ENCODE measurements at regions not wholly inside any gene's neighbourhood (a gene's known extent, or its start where the extent isn't known, plus 50 kb on each side); places are given as distances from the start of the nearest gene placed in this dataset.

GRCh38 chr2:81412681-81413080, 1108.1 kb upstream of the LRRTM1 start:
- H3K27me3 ChIP-seq (ENCODE audit: control insufficient read depth, insufficient read depth, low read length) = no peaks in the 10 kb centered on the region
- TF ChIP-seq CTCF (conservative IDR thresholded peaks at IDR 0.05 in 1 of 2, IDR thresholded peaks at IDR 0.05 in 1 of 2; ENCODE audit: low read depth in 1 of 2, low read length in 2 of 2) (no peak), EZH2 (IDR thresholded peaks at IDR 0.05; ENCODE audit: low read length, missing control alignments) (no peak)
- DNase-seq (ENCODE audit: low read depth in 2 of 2) = peak in 1 of 2 donors; percentile 28
- no peak overlapping the region for H3K4me2 ChIP-seq (ENCODE audit: extremely low read depth, insufficient read depth, low read length)
- no peaks in the 10 kb centered on the region for H4K20me1 ChIP-seq (ENCODE audit: control insufficient read depth, extremely low read depth, insufficient read depth, low read length)
- no peak overlapping the region for H3K4me3 ChIP-seq (replicated peaks in 1 of 4; ENCODE audit: control extremely low read depth in 1 of 4, insufficient read depth in 1 of 4, low read depth in 3 of 4, low read length in 4 of 4)
- no peaks in the 10 kb centered on the region for H3K9me3 ChIP-seq (ENCODE audit: control insufficient read depth, insufficient read depth, low read depth, low read length)
- no peak overlapping the region for H3K27ac ChIP-seq (ENCODE audit: insufficient read depth, low read length)
- H2AFZ ChIP-seq (ENCODE audit: low read length) = no peak overlapping the region
- no peaks in the 10 kb centered on the region for H3K79me2 ChIP-seq (ENCODE audit: control insufficient read depth, insufficient read depth, low read length)
- H3K4me1 ChIP-seq (ENCODE audit: control insufficient read depth, extremely low read depth, insufficient read depth, low read length) = no peaks in the 10 kb centered on the region
- H3K9ac ChIP-seq (ENCODE audit: insufficient read depth, low read length) = no peak overlapping the region
- H3K36me3 ChIP-seq (ENCODE audit: control insufficient read depth, insufficient read depth, low read length) = no peaks in the 10 kb centered on the region

- Histone ChIP-seq H2AFZ (ENCODE audit: low read length) (no peak overlapping the region), H3K9ac (ENCODE audit: insufficient read depth, low read length) (no peak overlapping the region), H3K4me3 (replicated peaks in 1 of 4; ENCODE audit: control extremely low read depth in 1 of 4, insufficient read depth in 1 of 4, low read depth in 3 of 4, low read length in 4 of 4) (no peak overlapping the region), H3K36me3 (ENCODE audit: control insufficient read depth, insufficient read depth, low read length) (no peaks in the 10 kb centered on the region), H3K4me1 (ENCODE audit: control insufficient read depth, extremely low read depth, insufficient read depth, low read length) (no peaks in the 10 kb centered on the region), H3K79me2 (ENCODE audit: control insufficient read depth, insufficient read depth, low read length) (no peaks in the 10 kb centered on the region), H3K4me2 (ENCODE audit: extremely low read depth, insufficient read depth, low read length) (no peak overlapping the region), H3K9me3 (ENCODE audit: control insufficient read depth, insufficient read depth, low read depth, low read length) (no peaks in the 10 kb centered on the region), H3K27ac (ENCODE audit: insufficient read depth, low read length) (no peak overlapping the region), H3K27me3 (ENCODE audit: control insufficient read depth, insufficient read depth, low read length) (no peaks in the 10 kb centered on the region), H4K20me1 (ENCODE audit: control insufficient read depth, extremely low read depth, insufficient read depth, low read length) (no peaks in the 10 kb centered on the region)
- TF ChIP-seq EZH2 (IDR thresholded peaks at IDR 0.05; ENCODE audit: low read length, missing control alignments) (no peak), CTCF (conservative IDR thresholded peaks at IDR 0.05 in 1 of 2, IDR thresholded peaks at IDR 0.05 in 1 of 2; ENCODE audit: low read depth in 1 of 2, low read length in 2 of 2) (no peak)
- no peak for DNase-seq (ENCODE audit: low read depth in 2 of 2)
Measured at GRCh38 chr2:81403508-81403907, 1099.0 kb upstream of the LRRTM1 start.

GRCh38 chr2:81396417-81397019, 1092.0 kb upstream of the LRRTM1 start:
- no peak overlapping the region for H3K4me2 ChIP-seq (ENCODE audit: extremely low read depth, insufficient read depth, low read length)
- no peaks in the 10 kb centered on the region for H3K79me2 ChIP-seq (ENCODE audit: control insufficient read depth, insufficient read depth, low read length)
- TF ChIP-seq EZH2 (IDR thresholded peaks at IDR 0.05; ENCODE audit: low read length, missing control alignments) (no peak), CTCF (conservative IDR thresholded peaks at IDR 0.05 in 1 of 2, IDR thresholded peaks at IDR 0.05 in 1 of 2; ENCODE audit: low read depth in 1 of 2, low read length in 2 of 2) (no peak)
- no peak overlapping the region for H3K4me3 ChIP-seq (replicated peaks in 1 of 4; ENCODE audit: control extremely low read depth in 1 of 4, insufficient read depth in 1 of 4, low read depth in 3 of 4, low read length in 4 of 4)
- H3K27ac ChIP-seq (ENCODE audit: insufficient read depth, low read length) = no peak overlapping the region
- no peak overlapping the region for H2AFZ ChIP-seq (ENCODE audit: low read length)
- H3K9me3 ChIP-seq (ENCODE audit: control insufficient read depth, insufficient read depth, low read depth, low read length) = no peaks in the 10 kb centered on the region
- no peaks in the 10 kb centered on the region for H3K27me3 ChIP-seq (ENCODE audit: control insufficient read depth, insufficient read depth, low read length)
- no peaks in the 10 kb centered on the region for H3K4me1 ChIP-seq (ENCODE audit: control insufficient read depth, extremely low read depth, insufficient read depth, low read length)
- H3K9ac ChIP-seq (ENCODE audit: insufficient read depth, low read length) = no peak overlapping the region
- no peak for DNase-seq (ENCODE audit: low read depth in 2 of 2)
- no peaks in the 10 kb centered on the region for H4K20me1 ChIP-seq (ENCODE audit: control insufficient read depth, extremely low read depth, insufficient read depth, low read length)
- no peaks in the 10 kb centered on the region for H3K36me3 ChIP-seq (ENCODE audit: control insufficient read depth, insufficient read depth, low read length)

Data from fibroblast of lung (primary cell).